NCI-H1105 treated with DMSO at 0.1 percent for 48 hours (cell line): ENCODE measurements at regions not wholly inside any gene's neighbourhood (a gene's known extent, or its start where the extent isn't known, plus 50 kb on each side); places are given as distances from the start of the nearest gene placed in this dataset.

Source experiments
- DNase-seq: peaks from one replicate; lab custom pipeline; 2025; lab: John Stamatoyannopoulos, UW

- DNase-seq, result no peak
Measured at GRCh38 chr5:173831196-173831914, 56.8 kb upstream of the CPEB4 start.

DNA sequence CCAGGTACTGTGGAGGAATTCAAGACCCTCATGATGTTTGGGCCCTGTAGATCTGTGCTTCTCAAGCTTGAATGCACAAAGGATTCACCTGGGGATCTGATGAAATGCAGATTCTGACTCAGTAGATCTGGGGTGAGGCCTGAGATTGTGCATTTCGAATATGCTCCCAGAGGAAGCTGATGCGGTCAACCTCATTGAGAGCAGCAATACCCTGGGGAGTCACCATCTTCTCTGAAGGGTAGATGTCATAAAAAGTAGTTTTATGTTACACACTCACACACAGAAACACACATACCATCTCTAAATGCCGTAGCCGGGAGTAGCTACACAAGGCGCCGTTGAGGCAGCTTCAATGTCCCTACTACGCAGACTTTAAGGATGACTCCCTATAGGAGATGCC is 55.8 kb upstream of the CPEB4 start:
- DNase-seq, result no peak

DNA sequence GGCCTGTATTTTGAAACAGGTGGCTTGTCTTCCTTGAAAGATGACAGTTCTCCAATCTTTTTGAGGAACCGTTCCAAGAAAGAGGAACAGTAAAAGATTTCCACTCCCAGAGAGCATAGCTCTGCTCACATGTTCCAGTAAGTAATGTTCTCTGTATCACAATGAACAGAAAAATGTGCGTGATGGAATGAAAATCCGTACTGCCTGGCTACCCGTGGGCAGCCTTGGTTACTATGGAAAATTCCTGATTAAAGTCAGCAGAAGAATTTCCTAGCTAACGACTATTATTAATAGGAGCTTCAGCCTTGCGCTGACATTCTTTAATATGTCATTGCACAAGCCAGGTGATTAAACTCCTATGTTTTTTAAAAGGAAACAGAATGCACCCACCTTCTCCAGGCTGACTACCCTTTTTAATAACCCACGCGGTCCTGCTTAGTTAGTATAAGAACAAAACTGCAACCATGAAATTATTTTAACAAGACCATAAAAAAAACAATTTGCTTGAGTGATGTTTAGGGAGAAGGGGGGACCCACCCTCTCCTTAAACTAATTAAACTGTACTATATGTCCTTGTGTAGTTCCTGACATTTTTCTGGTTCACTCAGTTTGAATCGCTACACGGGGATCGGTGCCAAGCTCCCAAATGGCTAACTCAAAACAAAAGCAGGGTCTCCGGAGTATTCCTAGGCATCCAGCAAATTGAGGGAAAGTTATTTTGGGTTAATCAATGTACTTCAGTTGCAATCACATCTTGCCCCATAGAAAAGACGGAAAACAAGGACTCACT is 54.8 kb upstream of the CPEB4 start:
- no peak for DNase-seq

DNA sequence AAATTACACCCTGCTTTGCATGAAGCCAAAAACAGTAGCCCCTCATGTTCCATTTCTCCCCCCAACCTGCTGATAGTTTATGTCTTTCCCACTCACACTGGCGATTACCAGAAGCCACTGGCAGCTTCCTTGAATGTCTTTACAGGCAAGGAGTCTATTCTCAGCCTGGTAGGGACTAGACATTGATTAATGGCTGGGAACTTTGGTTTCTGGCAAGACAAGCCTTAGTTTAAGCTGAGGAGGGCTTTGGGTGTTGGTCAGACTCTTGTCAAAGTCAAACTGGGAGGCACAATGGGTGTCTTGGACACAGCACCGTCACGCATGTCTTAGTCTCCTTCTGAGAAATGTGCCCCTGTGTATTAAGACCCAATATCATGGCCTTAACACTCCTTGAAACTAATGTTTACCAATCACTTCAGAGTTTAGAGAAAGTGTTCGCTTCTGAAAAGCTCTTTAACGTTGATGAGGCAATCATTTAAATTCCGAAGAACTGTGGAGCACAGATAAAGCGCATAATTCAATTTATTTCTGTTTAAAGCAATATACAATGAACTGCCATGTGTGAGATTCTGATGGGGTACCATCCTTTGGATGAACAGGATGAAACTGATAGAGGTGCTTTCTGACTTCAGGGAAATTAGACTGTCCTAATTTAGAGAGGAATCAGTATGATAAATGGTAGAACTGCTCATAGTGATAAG is 53.9 kb upstream of the CPEB4 start:
- DNase-seq, result no peak

- no peak for DNase-seq
Measured at GRCh38 chr5:173835131-173835530, 53.0 kb upstream of the CPEB4 start.

DNA sequence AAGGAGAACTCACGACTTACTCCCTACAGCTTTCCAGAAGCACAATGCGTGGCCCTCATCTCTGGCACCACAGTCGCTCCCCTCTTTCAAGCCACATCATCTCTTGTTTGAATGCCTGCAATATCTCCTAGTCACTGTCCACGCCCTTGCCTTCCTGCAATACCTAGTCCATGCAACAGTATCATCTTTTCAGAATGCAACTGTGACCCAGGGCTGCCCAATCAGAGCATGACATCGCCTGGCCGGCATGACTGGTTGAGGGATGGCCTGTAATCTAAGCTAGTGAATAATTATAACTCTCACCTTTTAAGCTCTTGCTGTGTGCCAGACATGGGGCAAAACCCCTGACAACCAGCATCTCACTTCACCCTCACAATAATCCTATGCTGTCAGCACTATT is 52.5 kb upstream of the CPEB4 start:
- no peak for DNase-seq

DNA sequence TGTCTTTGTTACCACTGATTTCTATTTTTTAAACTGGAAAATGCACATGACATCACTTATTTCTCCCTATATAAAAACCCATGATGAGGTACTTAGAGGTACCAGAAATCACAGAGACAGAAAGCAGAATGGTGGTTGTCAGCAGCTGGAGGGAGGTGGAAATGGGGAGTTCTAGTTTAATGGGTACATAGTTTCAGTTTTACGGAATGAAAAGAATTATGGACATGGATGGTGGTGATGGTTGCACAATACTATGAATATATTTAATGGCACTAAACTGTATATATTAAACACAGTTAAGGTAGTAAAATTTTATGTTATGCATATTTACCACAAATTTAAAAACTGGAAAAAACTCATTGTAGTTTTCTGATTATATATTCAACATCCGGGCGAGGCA is 50.5 kb upstream of the CPEB4 start:
- no peak for DNase-seq
